ENCODE measurements at regions not wholly inside any gene's neighbourhood (a gene's known extent, or its start where the extent isn't known, plus 50 kb on each side); places are given as distances from the start of the nearest gene placed in this dataset.

GRCh38 chr3:135739779-135740178, 225.7 kb upstream of the PPP2R3A start:
- H3K27ac ChIP-seq = no peak overlapping the region

GRCh38 chr3:135740211-135740610, 225.3 kb upstream of the PPP2R3A start:
- Histone ChIP-seq H3K4me3 (no peak overlapping the region), H3K9me3 (no peaks in the 10 kb centered on the region), H3K9ac (ENCODE audit: low read depth in 2 of 2, low read length in 2 of 2) (no peak overlapping the region), H3K4me1 (no peaks in the 10 kb centered on the region), H3K27me3 (no peaks in the 10 kb centered on the region), H3K36me3 (no peaks in the 10 kb centered on the region), H3K27ac (no peak overlapping the region)
- TF ChIP-seq CTCF (IDR thresholded peaks at IDR 0.05) = no peak
- intact Hi-C loops (cut with DNase I) = no loop called here
- DNase-seq = no peak

More at GRCh38 chr3:135739779-135740178, 225.7 kb upstream of the PPP2R3A start:
- Histone ChIP-seq H3K4me3 (no peak overlapping the region), H3K9ac (ENCODE audit: low read depth in 2 of 2, low read length in 2 of 2) (no peak overlapping the region), H3K36me3 (no peaks in the 10 kb centered on the region), H3K9me3 (no peaks in the 10 kb centered on the region), H3K27me3 (no peaks in the 10 kb centered on the region), H3K4me1 (no peaks in the 10 kb centered on the region)
- DNase-seq = no peak
- TF ChIP-seq CTCF (IDR thresholded peaks at IDR 0.05) = no peak
- intact Hi-C loops (cut with DNase I) = no loop called here

GRCh38 chr3:135740751-135741150, 224.8 kb upstream of the PPP2R3A start:
- no peaks in the 10 kb centered on the region for H3K36me3 ChIP-seq
- H3K4me3 ChIP-seq = no peak overlapping the region
- no peaks in the 10 kb centered on the region for H3K9me3 ChIP-seq
- H3K27me3 ChIP-seq = no peaks in the 10 kb centered on the region
- DNase-seq = no peak
- no peak for TF ChIP-seq CTCF (IDR thresholded peaks at IDR 0.05)
- no peak overlapping the region for H3K9ac ChIP-seq (ENCODE audit: low read depth in 2 of 2, low read length in 2 of 2)
- no peaks in the 10 kb centered on the region for H3K4me1 ChIP-seq
- intact Hi-C loops (cut with DNase I) = no loop called here
- H3K27ac ChIP-seq = no peak overlapping the region

GRCh38 chr3:135751991-135752390, 213.5 kb upstream of the PPP2R3A start:
- H3K27me3 ChIP-seq = no peaks in the 10 kb centered on the region
- H3K27ac ChIP-seq = no peak overlapping the region
- no peak for DNase-seq
- intact Hi-C loops (cut with DNase I) = no loop called here
- H3K4me1 ChIP-seq = no peaks in the 10 kb centered on the region
- H3K4me3 ChIP-seq = no peak overlapping the region
- no peak overlapping the region for H3K9ac ChIP-seq (ENCODE audit: low read depth in 2 of 2, low read length in 2 of 2)
- H3K36me3 ChIP-seq = no peaks in the 10 kb centered on the region
- H3K9me3 ChIP-seq = no peaks in the 10 kb centered on the region
- no peak for TF ChIP-seq CTCF (IDR thresholded peaks at IDR 0.05)

- no peak for TF ChIP-seq CTCF (IDR thresholded peaks at IDR 0.05)
- H3K4me3 ChIP-seq = no peak overlapping the region
- no peaks in the 10 kb centered on the region for H3K36me3 ChIP-seq
- no peak overlapping the region for H3K27ac ChIP-seq
- H3K4me1 ChIP-seq = no peaks in the 10 kb centered on the region
- no peaks in the 10 kb centered on the region for H3K27me3 ChIP-seq
- DNase-seq = no peak
- intact Hi-C loops (cut with DNase I) = no loop called here
- H3K9me3 ChIP-seq = no peaks in the 10 kb centered on the region
- H3K9ac ChIP-seq (ENCODE audit: low read depth in 2 of 2, low read length in 2 of 2) = no peak overlapping the region
These were observed 212.7 kb upstream of the PPP2R3A start for GRCh38 chr3:135752851-135753250.

DNA sequence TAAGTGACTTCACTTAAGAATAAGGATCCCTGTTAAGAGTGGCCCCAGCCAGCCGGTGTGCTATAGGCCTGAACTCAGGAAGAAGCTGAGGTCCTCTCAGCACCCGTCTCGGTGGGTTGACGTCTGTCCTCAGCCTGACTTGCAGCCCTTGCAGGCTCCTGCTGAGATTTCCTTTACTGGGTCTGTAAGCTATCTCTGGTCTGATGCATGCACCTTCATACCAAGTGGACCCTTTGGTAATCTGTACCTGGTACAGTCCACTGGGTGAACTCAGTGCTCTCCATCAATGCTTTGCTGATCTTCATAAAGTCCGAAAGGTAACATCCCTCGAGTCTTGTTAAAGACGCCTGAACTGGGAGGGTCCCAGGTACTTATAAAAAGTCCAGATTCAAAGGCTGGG, 212.0 kb upstream of the PPP2R3A start:
- H3K27ac ChIP-seq = no peak overlapping the region

More for the DNA sequence above, 212.0 kb upstream of the PPP2R3A start:
- Histone ChIP-seq H3K9me3 (no peaks in the 10 kb centered on the region), H3K4me3 (no peak overlapping the region), H3K27me3 (no peaks in the 10 kb centered on the region), H3K4me1 (no peaks in the 10 kb centered on the region), H3K36me3 (no peaks in the 10 kb centered on the region), H3K9ac (ENCODE audit: low read depth in 2 of 2, low read length in 2 of 2) (no peak overlapping the region)
- TF ChIP-seq CTCF (IDR thresholded peaks at IDR 0.05) = no peak
- intact Hi-C loops (cut with DNase I) = no loop called here
- DNase-seq = no peak
